Peyer's patch (tissue), 4 donors: ENCODE measurements at regions not wholly inside any gene's neighbourhood (a gene's known extent, or its start where the extent isn't known, plus 50 kb on each side); places are given as distances from the start of the nearest gene placed in this dataset.

Experiments
- DNase-seq, 3 donors: peaks; one replicate each; pipeline ENCODE4 v3.0.0-alpha.2; 2017 to 2019
- H3K27ac ChIP-seq, 4 donors: fragments of 200-600 bp; sonication (generic); one replicate each; pipeline ENCODE4 v1.5.1; 2016 to 2019
- H3K27me3 ChIP-seq, 2 donors: fragments of 200-600 bp; sonication (generic); one replicate each; pipeline ENCODE4 v1.5.1; 2019
- H3K36me3 ChIP-seq, 3 donors: fragments of 200-600 bp; sonication (generic); one replicate each; pipeline ENCODE4 v1.5.1; 2016 to 2019
- H3K4me1 ChIP-seq, 4 donors: fragments of 200-600 bp; sonication (generic); one replicate each; pipeline ENCODE4 v1.5.1; 2016 to 2019
- H3K4me3 ChIP-seq, 4 donors: fragments of 200-600 bp; sonication (generic); 1 replicate in 3 of 4; 2 replicates in 1 of 4; pipeline ENCODE4 v1.5.1; 2016 to 2019; ENCODE audit warnings: mild to moderate bottlenecking in 1 of 4
- H3K9me3 ChIP-seq, 4 donors: fragments of 200-600 bp; sonication (generic); one replicate each; pipeline ENCODE4 v1.5.1; 2016 to 2019; ENCODE audit warnings: mild to moderate bottlenecking in 1 of 4
- CTCF ChIP-seq, 6 experiments: fragments of 450-650 bp in 4 of 6; fragments of 200-600 bp in 2 of 6; sonication (generic) in 1 of 6; IDR thresholded peaks; one replicate each; pipeline ENCODE4 v1.5.1; 2017 to 2019; ENCODE audit warnings: antibody characterized with exemption in 6 of 6, mild to moderate bottlenecking in 3 of 6, moderate library complexity in 1 of 6
- POLR2A ChIP-seq, 2 donors: fragments of 450-650 bp; IDR thresholded peaks; one replicate each; pipeline ENCODE4 v1.5.1; 2017; ENCODE audit warnings: antibody characterized with exemption in 2 of 2, mild to moderate bottlenecking in 2 of 2, moderate library complexity in 2 of 2

DNA sequence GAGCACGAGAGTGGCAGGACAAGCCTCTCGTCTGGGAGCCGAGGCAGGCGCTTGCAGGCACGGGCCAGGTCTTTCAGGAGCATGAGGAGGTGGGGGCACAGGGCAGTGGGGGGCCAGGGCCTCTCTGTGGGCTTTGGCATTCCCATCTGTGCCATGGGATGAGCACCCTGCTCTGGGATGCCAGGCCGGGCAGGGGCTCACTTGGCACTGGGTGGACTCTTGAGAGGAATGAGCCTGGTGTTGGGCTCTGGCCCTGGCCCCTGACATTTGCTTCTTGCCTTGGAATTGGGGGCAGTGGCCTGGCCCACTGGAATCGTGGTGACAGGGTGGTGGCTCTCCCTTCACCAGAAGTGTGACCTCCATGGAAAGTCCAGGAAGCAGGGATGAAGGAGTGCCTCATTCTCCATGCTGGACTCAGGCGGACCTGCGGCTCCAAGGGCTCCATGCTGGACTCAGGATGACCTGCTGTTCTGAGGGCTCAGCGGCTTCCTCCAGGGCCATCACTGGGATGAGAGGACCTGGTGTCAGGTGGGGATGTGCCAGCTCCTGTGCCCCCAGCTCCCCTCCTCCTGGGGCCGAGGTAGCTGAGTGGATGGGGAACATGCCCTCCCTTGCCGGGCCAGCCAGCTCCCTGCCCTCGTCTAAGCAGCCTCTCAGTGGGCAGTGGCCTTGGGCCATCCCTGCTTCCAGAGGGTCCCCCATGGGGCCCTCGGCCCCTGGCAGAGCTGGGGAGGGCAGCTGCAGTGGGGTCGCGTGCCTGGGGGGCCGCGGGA lies 220.3 kb downstream of the KIF26A start:
- Histone ChIP-seq H3K4me1 (no peaks in the 10 kb centered on the region), H3K4me3 (no peak overlapping the region), H3K9me3 (no peaks in the 10 kb centered on the region), H3K36me3 (no peaks in the 10 kb centered on the region), H3K27ac (no peak overlapping the region), H3K27me3 (no peaks in the 10 kb centered on the region)
- TF ChIP-seq POLR2A (IDR thresholded peaks at IDR 0.05) (no peak), CTCF (IDR thresholded peaks at IDR 0.05) (no peak)
- peak in 2 of 3 donors; percentile 28 to 39 for DNase-seq

GRCh38 chr14:104359301-104359968 lies 220.1 kb upstream of the C14orf180 start:
- Histone ChIP-seq H3K4me1 (no peaks in the 10 kb centered on the region), H3K27ac (no peak overlapping the region), H3K4me3 (no peak overlapping the region), H3K27me3 (no peaks in the 10 kb centered on the region), H3K9me3 (no peaks in the 10 kb centered on the region), H3K36me3 (no peaks in the 10 kb centered on the region)
- no peak for TF ChIP-seq CTCF (IDR thresholded peaks at IDR 0.05)
- no peak for TF ChIP-seq POLR2A (IDR thresholded peaks at IDR 0.05)
- DNase-seq, result peak in 2 of 3 donors; percentile 32 to 40

GRCh38 chr14:104359969-104360442 lies 219.6 kb upstream of the C14orf180 start:
- no peaks in the 10 kb centered on the region for H3K36me3 ChIP-seq
- DNase-seq, result peak in 2 of 3 donors; percentile 27 to 39

DNA sequence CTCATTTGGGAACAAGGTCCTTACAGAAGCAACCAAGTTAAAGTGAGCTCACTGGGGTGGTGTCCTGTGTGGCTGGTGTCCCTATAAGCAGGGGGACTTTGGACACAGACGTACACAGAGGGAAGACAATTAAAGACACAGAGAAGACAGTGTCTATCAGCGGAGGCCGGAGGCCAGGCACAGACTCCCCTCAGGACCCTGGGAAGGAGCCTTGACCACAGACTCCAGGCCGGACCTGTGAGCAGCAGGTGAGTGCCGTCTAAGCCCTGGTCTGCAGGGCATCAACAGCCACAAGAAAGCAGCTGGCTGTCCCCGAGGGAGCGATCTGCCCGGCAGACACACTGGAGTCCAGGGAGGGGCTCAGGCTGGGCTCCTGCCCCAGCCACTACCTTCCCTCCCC lies 219.1 kb upstream of the C14orf180 start:
- H3K4me3 ChIP-seq, result no peak overlapping the region
- DNase-seq, result peak in 1 of 3 donors; percentile 29
- H3K9me3 ChIP-seq, result no peaks in the 10 kb centered on the region
- TF ChIP-seq POLR2A (IDR thresholded peaks at IDR 0.05) (no peak), CTCF (IDR thresholded peaks at IDR 0.05) (no peak)
- H3K27me3 ChIP-seq, result no peaks in the 10 kb centered on the region
- H3K4me1 ChIP-seq, result no peaks in the 10 kb centered on the region
- H3K27ac ChIP-seq, result no peak overlapping the region
- no peaks in the 10 kb centered on the region for H3K36me3 ChIP-seq

More at GRCh38 chr14:104359969-104360442, 219.6 kb upstream of the C14orf180 start:
- TF ChIP-seq POLR2A (IDR thresholded peaks at IDR 0.05), result no peak
- no peak for TF ChIP-seq CTCF (IDR thresholded peaks at IDR 0.05)
- Histone ChIP-seq H3K9me3 (no peaks in the 10 kb centered on the region), H3K27ac (no peak overlapping the region), H3K4me3 (no peak overlapping the region), H3K4me1 (no peaks in the 10 kb centered on the region), H3K27me3 (no peaks in the 10 kb centered on the region)

- Histone ChIP-seq H3K36me3 (no peaks in the 10 kb centered on the region), H3K4me1 (no peaks in the 10 kb centered on the region), H3K9me3 (no peaks in the 10 kb centered on the region), H3K27me3 (no peaks in the 10 kb centered on the region), H3K27ac (no peak overlapping the region), H3K4me3 (no peak overlapping the region)
- peak in 2 of 3 donors; percentile 38 to 43 for DNase-seq
- TF ChIP-seq CTCF (IDR thresholded peaks at IDR 0.05) (no peak), POLR2A (IDR thresholded peaks at IDR 0.05) (no peak)
These were observed 218.4 kb upstream of the C14orf180 start for GRCh38 chr14:104361101-104361591.
